ENCODE measurements at regions not wholly inside any gene's neighbourhood (a gene's known extent, or its start where the extent isn't known, plus 50 kb on each side); places are given as distances from the start of the nearest gene placed in this dataset.

- TF ChIP-seq POLR2A (IDR thresholded peaks at IDR 0.05) (no peak), POLR2AphosphoS5 (IDR thresholded peaks at IDR 0.05) (no peak), CTCF (IDR thresholded peaks at IDR 0.05) (no peak)
- H3K4me3 ChIP-seq, result no peak overlapping the region
- no peaks in the 10 kb centered on the region for H3K9me3 ChIP-seq
- H3K36me3 ChIP-seq, result no peaks in the 10 kb centered on the region
- H3K4me1 ChIP-seq, result no peaks in the 10 kb centered on the region
- no peaks in the 10 kb centered on the region for H3K27me3 ChIP-seq
- intact Hi-C loops (cut with DNase I; ENCODE audit: low total_unique reads), result no loop called here
- H3K27ac ChIP-seq, result no peak overlapping the region
- DNase-seq (ENCODE audit: low spot score in 2 of 2), result no peak
Measured at GRCh38 chr19:27918818-27919217, 1294.1 kb downstream of the UQCRFS1 start.

DNA sequence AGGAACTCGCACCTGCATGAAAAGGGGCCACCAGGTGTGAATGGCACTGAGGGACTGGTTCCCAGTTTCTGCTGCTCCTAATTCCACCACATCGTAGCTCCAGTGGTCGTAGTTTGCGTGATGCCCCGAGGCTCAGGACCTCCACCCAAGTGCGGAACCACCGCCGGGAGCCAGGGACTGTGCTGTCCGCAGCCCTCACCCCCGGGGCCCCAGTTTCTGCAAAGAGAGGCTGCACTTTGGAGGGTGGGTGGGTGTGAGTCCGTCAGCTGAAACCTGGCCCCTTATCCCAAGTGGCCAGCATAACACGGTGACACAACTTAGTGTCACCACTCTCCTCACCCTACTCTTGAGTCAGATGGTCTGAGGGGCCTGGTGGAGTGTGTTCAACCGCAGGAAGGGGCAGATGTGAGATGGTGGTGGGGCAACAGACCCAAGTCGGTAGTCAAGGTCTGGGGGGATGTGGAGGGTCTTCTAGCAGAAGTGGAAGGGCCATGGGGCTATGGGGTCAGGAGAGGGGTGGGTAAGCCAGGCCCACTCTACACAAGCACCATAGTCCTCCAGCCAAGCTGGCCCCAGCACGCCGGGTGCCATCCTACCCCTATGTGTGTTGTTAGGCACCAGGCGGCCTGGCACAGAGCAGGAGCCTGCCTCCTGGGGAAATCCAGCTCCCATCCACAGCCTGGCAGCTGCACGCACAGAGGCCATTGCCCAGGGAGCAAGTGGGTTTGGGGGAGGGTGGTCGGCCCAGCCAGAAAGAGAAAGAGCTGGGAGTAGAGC lies 1301.6 kb downstream of the UQCRFS1 start:
- Histone ChIP-seq H3K27me3 (no peaks in the 10 kb centered on the region), H3K4me3 (no peak overlapping the region), H3K36me3 (no peaks in the 10 kb centered on the region), H3K27ac (no peak overlapping the region), H3K4me1 (no peaks in the 10 kb centered on the region), H3K9me3 (peaks cover 0 to 2% of the 10 kb centered on the region in 2 donors)
- no peak for DNase-seq (ENCODE audit: low spot score in 2 of 2)
- intact Hi-C loops (cut with DNase I; ENCODE audit: low total_unique reads), result no loop called here
- TF ChIP-seq POLR2A (IDR thresholded peaks at IDR 0.05) (no peak), CTCF (IDR thresholded peaks at IDR 0.05) (no peak), POLR2AphosphoS5 (IDR thresholded peaks at IDR 0.05) (no peak)

- TF ChIP-seq CTCF (IDR thresholded peaks at IDR 0.05), result no peak
- no peak for TF ChIP-seq POLR2A (IDR thresholded peaks at IDR 0.05)
- no peak for TF ChIP-seq POLR2AphosphoS5 (IDR thresholded peaks at IDR 0.05)
- Histone ChIP-seq H3K27ac (no peak overlapping the region), H3K27me3 (no peaks in the 10 kb centered on the region), H3K9me3 (peaks cover 0 to 2% of the 10 kb centered on the region in 2 donors), H3K36me3 (no peaks in the 10 kb centered on the region), H3K4me1 (no peaks in the 10 kb centered on the region), H3K4me3 (no peak overlapping the region)
- DNase-seq (ENCODE audit: low spot score in 2 of 2), result no peak
- intact Hi-C loops (cut with DNase I; ENCODE audit: low total_unique reads), result no loop called here
Measured at GRCh38 chr19:27909861-27910260, 1303.1 kb downstream of the UQCRFS1 start.

DNA sequence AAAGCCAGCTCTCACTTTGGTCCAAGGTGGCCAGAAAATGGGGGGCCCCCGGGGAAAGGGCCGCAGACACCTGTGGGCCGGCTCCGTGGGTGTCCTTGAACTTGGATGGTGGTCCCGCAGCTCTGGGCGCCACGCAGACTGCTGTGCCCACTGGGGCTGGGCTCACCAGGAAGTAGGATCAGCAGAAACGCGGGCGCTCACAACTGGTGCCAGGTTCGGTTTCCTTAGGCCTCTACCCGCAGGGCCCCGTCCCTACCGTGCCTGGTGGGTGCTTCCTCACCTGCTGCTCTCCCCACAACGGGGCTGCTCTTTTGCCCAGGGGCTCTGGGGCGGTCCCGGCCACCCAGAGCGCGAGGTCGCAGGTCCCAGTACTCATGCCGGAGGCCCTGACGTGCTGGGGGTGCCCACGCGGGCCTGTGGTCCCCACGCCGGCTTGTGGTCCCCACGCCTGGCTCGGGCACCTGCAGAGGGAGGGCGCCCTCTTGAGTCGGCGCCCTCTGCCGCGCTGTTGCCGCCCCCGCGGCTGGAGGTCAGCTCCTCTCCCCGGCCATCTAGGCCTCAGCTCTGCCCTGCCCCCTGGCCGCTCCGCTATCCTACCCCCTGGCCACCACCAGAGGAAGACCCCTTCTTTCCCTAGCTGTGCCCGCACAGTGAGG lies 1303.6 kb downstream of the UQCRFS1 start:
- H3K4me3 ChIP-seq, result no peak overlapping the region
- intact Hi-C loops (cut with DNase I; ENCODE audit: low total_unique reads), result no loop called here
- no peak overlapping the region for H3K27ac ChIP-seq
- H3K36me3 ChIP-seq, result no peaks in the 10 kb centered on the region
- DNase-seq (ENCODE audit: low spot score in 2 of 2), result no peak
- no peaks in the 10 kb centered on the region for H3K4me1 ChIP-seq
- H3K9me3 ChIP-seq, result peaks cover 0 to 2% of the 10 kb centered on the region in 2 donors
- no peak for TF ChIP-seq POLR2AphosphoS5 (IDR thresholded peaks at IDR 0.05)
- TF ChIP-seq CTCF (IDR thresholded peaks at IDR 0.05), result no peak
- TF ChIP-seq POLR2A (IDR thresholded peaks at IDR 0.05), result no peak
- no peaks in the 10 kb centered on the region for H3K27me3 ChIP-seq

DNA sequence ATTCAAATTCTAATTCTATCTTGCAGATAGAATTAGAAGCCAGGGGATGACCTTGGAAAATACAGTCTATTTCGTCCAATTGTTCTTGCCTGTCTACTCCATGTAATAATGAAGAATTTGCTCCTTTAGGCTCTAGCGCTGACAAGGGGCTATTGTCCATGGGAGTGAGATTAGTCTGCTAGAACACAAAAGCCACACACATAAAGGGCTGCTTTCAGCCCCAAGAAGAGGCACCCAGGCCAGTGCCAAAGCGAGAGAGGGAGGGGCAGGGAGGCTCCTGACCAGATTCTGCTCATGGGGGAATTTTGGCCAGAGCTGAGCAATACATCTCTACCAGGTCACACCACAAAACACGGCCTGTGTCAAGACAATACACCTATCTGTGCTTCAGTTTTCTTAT lies 1306.9 kb downstream of the UQCRFS1 start:
- intact Hi-C loops (cut with DNase I; ENCODE audit: low total_unique reads), result no loop called here
- Histone ChIP-seq H3K36me3 (no peaks in the 10 kb centered on the region), H3K27me3 (no peaks in the 10 kb centered on the region), H3K9me3 (peaks cover 0 to 2% of the 10 kb centered on the region in 2 donors), H3K4me1 (no peaks in the 10 kb centered on the region), H3K4me3 (no peak overlapping the region), H3K27ac (no peak overlapping the region)
- no peak for TF ChIP-seq POLR2AphosphoS5 (IDR thresholded peaks at IDR 0.05)
- no peak for TF ChIP-seq CTCF (IDR thresholded peaks at IDR 0.05)
- TF ChIP-seq POLR2A (IDR thresholded peaks at IDR 0.05), result no peak
- peak in 1 of 2 donors; percentile 23 for DNase-seq (ENCODE audit: low spot score in 2 of 2)
